ENCODE measurements at regions not wholly inside any gene's neighbourhood (a gene's known extent, or its start where the extent isn't known, plus 50 kb on each side); places are given as distances from the start of the nearest gene placed in this dataset.
A peak's percentile ranks its signal among the peaks of the same experiment; 100 is the strongest.

GRCh38 chr11:113618360-113618759, 87.7 kb downstream of the TMPRSS5 start:
- no peak overlapping the region for H3K27ac ChIP-seq (ENCODE audit: low read length)
- no peak overlapping the region for H2AFZ ChIP-seq (ENCODE audit: low read depth, low read length)
- H3K79me2 ChIP-seq (ENCODE audit: low read length): no peaks in the 10 kb centered on the region
- no peak for TF ChIP-seq CTCF (IDR thresholded peaks at IDR 0.05; ENCODE audit: low read depth, low read length)
- no peak for TF ChIP-seq EZH2phosphoT487 (IDR thresholded peaks at IDR 0.05; ENCODE audit: low read depth)
- peaks cover 11% of the 10 kb centered on the region; the same call in 1 of the 2 replicates for H3K27me3 ChIP-seq (ENCODE audit: low read depth, low read length)
- no peaks in the 10 kb centered on the region for H3K4me1 ChIP-seq (ENCODE audit: low read length)
- H3K4me3 ChIP-seq (ENCODE audit: low read length): no peak overlapping the region
- no peaks in the 10 kb centered on the region for H3K36me3 ChIP-seq (replicated peaks; ENCODE audit: low read depth, low read length)
- no peak overlapping the region for H3K4me2 ChIP-seq (ENCODE audit: low read length)
- H3K9ac ChIP-seq (ENCODE audit: low read length): no peak overlapping the region
- H3K9me3 ChIP-seq (ENCODE audit: insufficient read depth, low read length): no peaks in the 10 kb centered on the region
- H4K20me1 ChIP-seq (ENCODE audit: insufficient read depth, low read length): no peaks in the 10 kb centered on the region

- Histone ChIP-seq H3K4me2 (ENCODE audit: low read length) (no peak overlapping the region), H2AFZ (ENCODE audit: low read depth, low read length) (no peak overlapping the region), H3K9me3 (ENCODE audit: insufficient read depth, low read length) (no peaks in the 10 kb centered on the region), H3K4me1 (ENCODE audit: low read length) (no peaks in the 10 kb centered on the region), H3K36me3 (replicated peaks; ENCODE audit: low read depth, low read length) (no peaks in the 10 kb centered on the region), H3K27ac (ENCODE audit: low read length) (no peak overlapping the region), H3K9ac (ENCODE audit: low read length) (no peak overlapping the region), H3K79me2 (ENCODE audit: low read length) (no peaks in the 10 kb centered on the region), H3K27me3 (ENCODE audit: low read depth, low read length) (peaks cover 11% of the 10 kb centered on the region; the same call in 1 of the 2 replicates), H4K20me1 (ENCODE audit: insufficient read depth, low read length) (no peaks in the 10 kb centered on the region), H3K4me3 (ENCODE audit: low read length) (no peak overlapping the region)
- no peak for TF ChIP-seq CTCF (IDR thresholded peaks at IDR 0.05; ENCODE audit: low read depth, low read length)
- no peak for TF ChIP-seq EZH2phosphoT487 (IDR thresholded peaks at IDR 0.05; ENCODE audit: low read depth)
Observed at GRCh38 chr11:113615773-113616172, 90.3 kb downstream of the TMPRSS5 start.

GRCh38 chr11:113615098-113615497, 91.0 kb downstream of the TMPRSS5 start:
- Histone ChIP-seq H3K27ac (ENCODE audit: low read length) (no peak overlapping the region), H3K4me3 (ENCODE audit: low read length) (no peak overlapping the region), H3K36me3 (replicated peaks; ENCODE audit: low read depth, low read length) (no peaks in the 10 kb centered on the region), H3K79me2 (ENCODE audit: low read length) (no peaks in the 10 kb centered on the region), H3K9ac (ENCODE audit: low read length) (no peak overlapping the region), H4K20me1 (ENCODE audit: insufficient read depth, low read length) (no peaks in the 10 kb centered on the region), H3K27me3 (ENCODE audit: low read depth, low read length) (peaks cover 11% of the 10 kb centered on the region; the same call in 1 of the 2 replicates), H2AFZ (ENCODE audit: low read depth, low read length) (no peak overlapping the region), H3K4me1 (ENCODE audit: low read length) (no peaks in the 10 kb centered on the region), H3K4me2 (ENCODE audit: low read length) (no peak overlapping the region), H3K9me3 (ENCODE audit: insufficient read depth, low read length) (no peaks in the 10 kb centered on the region)
- TF ChIP-seq EZH2phosphoT487 (IDR thresholded peaks at IDR 0.05; ENCODE audit: low read depth): no peak
- TF ChIP-seq CTCF (IDR thresholded peaks at IDR 0.05; ENCODE audit: low read depth, low read length): no peak

GRCh38 chr11:113614097-113614496, 92.0 kb downstream of the TMPRSS5 start:
- Histone ChIP-seq H3K79me2 (ENCODE audit: low read length) (no peaks in the 10 kb centered on the region), H3K36me3 (replicated peaks; ENCODE audit: low read depth, low read length) (no peaks in the 10 kb centered on the region), H3K27me3 (ENCODE audit: low read depth, low read length) (peaks cover 11% of the 10 kb centered on the region; the same call in 1 of the 2 replicates), H3K9ac (ENCODE audit: low read length) (no peak overlapping the region), H3K4me3 (ENCODE audit: low read length) (peak overlapping the region; percentile 36; the same call in 1 of the 2 replicates), H3K4me1 (ENCODE audit: low read length) (no peaks in the 10 kb centered on the region), H2AFZ (ENCODE audit: low read depth, low read length) (peak overlapping the region; percentile 27), H3K4me2 (ENCODE audit: low read length) (peak overlapping the region; percentile 58), H3K9me3 (ENCODE audit: insufficient read depth, low read length) (no peaks in the 10 kb centered on the region), H4K20me1 (ENCODE audit: insufficient read depth, low read length) (no peaks in the 10 kb centered on the region), H3K27ac (ENCODE audit: low read length) (no peak overlapping the region)
- no peak for TF ChIP-seq CTCF (IDR thresholded peaks at IDR 0.05; ENCODE audit: low read depth, low read length)
- TF ChIP-seq EZH2phosphoT487 (IDR thresholded peaks at IDR 0.05; ENCODE audit: low read depth): no peak
